ENCODE measurements at regions not wholly inside any gene's neighbourhood (a gene's known extent, or its start where the extent isn't known, plus 50 kb on each side); places are given as distances from the start of the nearest gene placed in this dataset.

GRCh38 chr16:64292953-64293352 lies 828.9 kb downstream of the CDH11 start:
- TF ChIP-seq REST (IDR thresholded peaks at IDR 0.05; ENCODE audit: insufficient read depth in 1 of 2, low read depth in 2 of 2, low read length in 1 of 2) = no peak
- no peak for TF ChIP-seq CTCF (IDR thresholded peaks at IDR 0.05)
